ENCODE measurements at regions not wholly inside any gene's neighbourhood (a gene's known extent, or its start where the extent isn't known, plus 50 kb on each side); places are given as distances from the start of the nearest gene placed in this dataset.

- no peaks in the 10 kb centered on the region for H3K27me3 ChIP-seq (ENCODE audit: insufficient read depth, low read length, poor library complexity, severe bottlenecking)
- H3K79me2 ChIP-seq (ENCODE audit: insufficient read depth, low read length) = no peaks in the 10 kb centered on the region
- H3F3A ChIP-seq (ENCODE audit: low read depth) = no peaks in the 10 kb centered on the region
- no peaks in the 10 kb centered on the region for H3K9me2 ChIP-seq (replicated peaks; ENCODE audit: low read depth, low read length)
- no peak overlapping the region for H3K4me2 ChIP-seq (ENCODE audit: low read depth, low read length, poor library complexity, severe bottlenecking)
- no peaks in the 10 kb centered on the region for H4K20me1 ChIP-seq (ENCODE audit: insufficient read depth, low read length, poor library complexity, severe bottlenecking)
- H3K36me3 ChIP-seq (ENCODE audit: insufficient read depth, low read length) = no peaks in the 10 kb centered on the region
- H3K9me3 ChIP-seq (ENCODE audit: insufficient read depth, low read depth, low read length) = no peaks in the 10 kb centered on the region
- TF ChIP-seq CTCF (conservative IDR thresholded peaks at IDR 0.05; ENCODE audit: low read length) = no peak
- no peak for TF ChIP-seq EZH2phosphoT487 (IDR thresholded peaks at IDR 0.05; ENCODE audit: borderline replicate concordance)
- no peaks in the 10 kb centered on the region for H3K4me1 ChIP-seq (ENCODE audit: insufficient read depth, low read length, poor library complexity, severe bottlenecking)
- no peak overlapping the region for H2AFZ ChIP-seq (ENCODE audit: low read length)
- H3K9ac ChIP-seq (ENCODE audit: low read depth, low read length, poor library complexity, severe bottlenecking) = no peak overlapping the region
- H3K4me3 ChIP-seq (ENCODE audit: low read length, poor library complexity, severe bottlenecking) = no peak overlapping the region
Measured at GRCh38 chr11:15607361-15608036, 492.8 kb downstream of the INSC start.

GRCh38 chr11:15609445-15609844 is 494.7 kb downstream of the INSC start:
- no peaks in the 10 kb centered on the region for H3K27me3 ChIP-seq (ENCODE audit: insufficient read depth, low read length, poor library complexity, severe bottlenecking)
- no peaks in the 10 kb centered on the region for H3K79me2 ChIP-seq (ENCODE audit: insufficient read depth, low read length)
- no peaks in the 10 kb centered on the region for H3K36me3 ChIP-seq (ENCODE audit: insufficient read depth, low read length)
- no peaks in the 10 kb centered on the region for H3K4me1 ChIP-seq (ENCODE audit: insufficient read depth, low read length, poor library complexity, severe bottlenecking)
- H3K9me3 ChIP-seq (ENCODE audit: insufficient read depth, low read depth, low read length) = no peaks in the 10 kb centered on the region
- no peak overlapping the region for H3K9ac ChIP-seq (ENCODE audit: low read depth, low read length, poor library complexity, severe bottlenecking)
- H3K4me2 ChIP-seq (ENCODE audit: low read depth, low read length, poor library complexity, severe bottlenecking) = no peak overlapping the region
- no peak for TF ChIP-seq CTCF (conservative IDR thresholded peaks at IDR 0.05; ENCODE audit: low read length)
- no peaks in the 10 kb centered on the region for H3K9me2 ChIP-seq (replicated peaks; ENCODE audit: low read depth, low read length)
- H2AFZ ChIP-seq (ENCODE audit: low read length) = no peak overlapping the region
- no peaks in the 10 kb centered on the region for H4K20me1 ChIP-seq (ENCODE audit: insufficient read depth, low read length, poor library complexity, severe bottlenecking)
- no peak overlapping the region for H3K4me3 ChIP-seq (ENCODE audit: low read length, poor library complexity, severe bottlenecking)
- no peaks in the 10 kb centered on the region for H3F3A ChIP-seq (ENCODE audit: low read depth)

- no peaks in the 10 kb centered on the region for H4K20me1 ChIP-seq (ENCODE audit: insufficient read depth, low read length, poor library complexity, severe bottlenecking)
- H3K4me3 ChIP-seq (ENCODE audit: low read length, poor library complexity, severe bottlenecking) = no peak overlapping the region
- H3K79me2 ChIP-seq (ENCODE audit: insufficient read depth, low read length) = no peaks in the 10 kb centered on the region
- H3K9me2 ChIP-seq (replicated peaks; ENCODE audit: low read depth, low read length) = no peaks in the 10 kb centered on the region
- no peak overlapping the region for H3K9ac ChIP-seq (ENCODE audit: low read depth, low read length, poor library complexity, severe bottlenecking)
- no peak overlapping the region for H2AFZ ChIP-seq (ENCODE audit: low read length)
- no peaks in the 10 kb centered on the region for H3K4me1 ChIP-seq (ENCODE audit: insufficient read depth, low read length, poor library complexity, severe bottlenecking)
- no peaks in the 10 kb centered on the region for H3K9me3 ChIP-seq (ENCODE audit: insufficient read depth, low read depth, low read length)
- H3K36me3 ChIP-seq (ENCODE audit: insufficient read depth, low read length) = no peaks in the 10 kb centered on the region
- no peak overlapping the region for H3K4me2 ChIP-seq (ENCODE audit: low read depth, low read length, poor library complexity, severe bottlenecking)
- no peaks in the 10 kb centered on the region for H3F3A ChIP-seq (ENCODE audit: low read depth)
- TF ChIP-seq EZH2phosphoT487 (IDR thresholded peaks at IDR 0.05; ENCODE audit: borderline replicate concordance) = no peak
- no peaks in the 10 kb centered on the region for H3K27me3 ChIP-seq (ENCODE audit: insufficient read depth, low read length, poor library complexity, severe bottlenecking)
Measured at GRCh38 chr11:15610881-15611280, 496.2 kb downstream of the INSC start.

- Histone ChIP-seq H2AFZ (ENCODE audit: low read length) (no peak overlapping the region), H3K79me2 (ENCODE audit: insufficient read depth, low read length) (no peaks in the 10 kb centered on the region), H3F3A (ENCODE audit: low read depth) (no peaks in the 10 kb centered on the region), H3K36me3 (ENCODE audit: insufficient read depth, low read length) (no peaks in the 10 kb centered on the region), H3K27me3 (ENCODE audit: insufficient read depth, low read length, poor library complexity, severe bottlenecking) (no peaks in the 10 kb centered on the region), H3K9me3 (ENCODE audit: insufficient read depth, low read depth, low read length) (no peaks in the 10 kb centered on the region), H3K9me2 (replicated peaks; ENCODE audit: low read depth, low read length) (no peaks in the 10 kb centered on the region), H3K9ac (ENCODE audit: low read depth, low read length, poor library complexity, severe bottlenecking) (no peak overlapping the region), H3K4me2 (ENCODE audit: low read depth, low read length, poor library complexity, severe bottlenecking) (no peak overlapping the region), H3K4me1 (ENCODE audit: insufficient read depth, low read length, poor library complexity, severe bottlenecking) (no peaks in the 10 kb centered on the region), H4K20me1 (ENCODE audit: insufficient read depth, low read length, poor library complexity, severe bottlenecking) (no peaks in the 10 kb centered on the region), H3K4me3 (ENCODE audit: low read length, poor library complexity, severe bottlenecking) (no peak overlapping the region)
- no peak for TF ChIP-seq EZH2phosphoT487 (IDR thresholded peaks at IDR 0.05; ENCODE audit: borderline replicate concordance)
- TF ChIP-seq CTCF (conservative IDR thresholded peaks at IDR 0.05; ENCODE audit: low read length) = no peak
Measured at GRCh38 chr11:15613251-15613650, 498.5 kb downstream of the INSC start.
